SK-N-MC (cell line): ENCODE measurements at regions not wholly inside any gene's neighbourhood (a gene's known extent, or its start where the extent isn't known, plus 50 kb on each side); places are given as distances from the start of the nearest gene placed in this dataset.

ENCODE experiments used
- EZH2 ChIP-seq: fragments of 200-600 bp; sonication (generic); IDR thresholded peaks from one replicate; pipeline ENCODE4 v1.6.1; 2017; ENCODE audit warnings: antibody characterized with exemption
- POLR2AphosphoS5 ChIP-seq: IDR thresholded peaks from 2 replicates; pipeline ENCODE4 v1.6.1; 2012; ENCODE audit warnings: mild to moderate bottlenecking, low read depth, low read length, borderline replicate concordance

- TF ChIP-seq EZH2 (no peak), POLR2AphosphoS5 (no peak)
These were observed 82.4 kb upstream of the ADAMTS2 start for GRCh38 chr5:179427676-179428056.
